ENCODE measurements at regions not wholly inside any gene's neighbourhood (a gene's known extent, or its start where the extent isn't known, plus 50 kb on each side); places are given as distances from the start of the nearest gene placed in this dataset.

GRCh38 chr12:13839365-13840336 lies 141.8 kb downstream of the GRIN2B start:
- DNase-seq: no peak

GRCh38 chr12:13836099-13836498 lies 145.3 kb downstream of the GRIN2B start:
- no peak for DNase-seq

GRCh38 chr12:13835652-13836051 lies 145.8 kb downstream of the GRIN2B start:
- no peak for DNase-seq

- DNase-seq: no peak
Observed at GRCh38 chr12:13834241-13834640, 147.2 kb downstream of the GRIN2B start.

GRCh38 chr12:13817131-13817530 lies 164.3 kb downstream of the GRIN2B start:
- no peak for DNase-seq

GRCh38 chr12:13816394-13816793 lies 165.0 kb downstream of the GRIN2B start:
- DNase-seq: no peak

- no peak for DNase-seq
Observed at GRCh38 chr12:13812168-13812567, 169.2 kb downstream of the GRIN2B start.

- no peak for DNase-seq
Observed at GRCh38 chr12:13811061-13811460, 170.3 kb downstream of the GRIN2B start.

- DNase-seq: no peak
Observed at GRCh38 chr12:13805041-13805440, 176.4 kb downstream of the GRIN2B start.

GRCh38 chr12:13801543-13801942 lies 179.9 kb downstream of the GRIN2B start:
- DNase-seq: no peak

GRCh38 chr12:13799574-13799973 lies 181.8 kb downstream of the GRIN2B start:
- no peak for DNase-seq

- no peak for DNase-seq
Observed at GRCh38 chr12:13798162-13798561, 183.2 kb downstream of the GRIN2B start.

- no peak for DNase-seq
Observed at GRCh38 chr12:13794706-13795105, 186.7 kb downstream of the GRIN2B start.

GRCh38 chr12:13790317-13790716 lies 191.1 kb downstream of the GRIN2B start:
- no peak for DNase-seq

GRCh38 chr12:13788626-13789025 lies 192.8 kb downstream of the GRIN2B start:
- no peak for DNase-seq

- DNase-seq: no peak
Observed at GRCh38 chr12:13786646-13787045, 194.8 kb downstream of the GRIN2B start.

GRCh38 chr12:13784504-13784903 lies 196.9 kb downstream of the GRIN2B start:
- DNase-seq: no peak

- DNase-seq: no peak
Observed at GRCh38 chr12:13780453-13780852, 200.9 kb downstream of the GRIN2B start.

GRCh38 chr12:13777374-13777773 lies 204.0 kb downstream of the GRIN2B start:
- DNase-seq: no peak

GRCh38 chr12:13772264-13772663 lies 209.1 kb downstream of the GRIN2B start:
- DNase-seq: no peak

- DNase-seq: no peak
Observed at GRCh38 chr12:13770576-13770975, 210.8 kb downstream of the GRIN2B start.

- no peak for DNase-seq
Observed at GRCh38 chr12:13769966-13770365, 211.4 kb downstream of the GRIN2B start.

- DNase-seq: no peak
Observed at GRCh38 chr12:13769273-13769672, 212.1 kb downstream of the GRIN2B start.

- DNase-seq: no peak
Observed at GRCh38 chr12:13764748-13765147, 216.7 kb downstream of the GRIN2B start.

- no peak for DNase-seq
Observed at GRCh38 chr12:13749389-13749788, 232.0 kb downstream of the GRIN2B start.

All from NCI-H524 treated with DMSO at 0.1 percent for 48 hours (cell line).